Fibroblast of lung (primary cell): ENCODE measurements at regions not wholly inside any gene's neighbourhood (a gene's known extent, or its start where the extent isn't known, plus 50 kb on each side); places are given as distances from the start of the nearest gene placed in this dataset.

Experiments used
- DNase-seq, 2 donors: peaks; one replicate each; pipeline versions ENCODE4 v3.0.0 to v3.0.0-alpha.2; 2010; ENCODE audit warnings: low read depth in 2 of 2
- H2AFZ ChIP-seq: 2 replicates; pipeline ENCODE4 v1.5.1; 2012; ENCODE audit warnings: low read length, control low read depth, inconsistent platforms
- H3K27ac ChIP-seq: 2 replicates; pipeline ENCODE4 v1.5.1; 2011; ENCODE audit warnings: low read length, control low read depth; ENCODE audit not compliant: insufficient read depth
- H3K27me3 ChIP-seq: 2 replicates; pipeline ENCODE4 v1.5.1; 2011; ENCODE audit warnings: mild to moderate bottlenecking, low read length; ENCODE audit not compliant: control insufficient read depth, insufficient read depth
- H3K36me3 ChIP-seq: 2 replicates; pipeline ENCODE4 v1.5.1; 2011; ENCODE audit warnings: low read length; ENCODE audit not compliant: control insufficient read depth, insufficient read depth
- H3K4me1 ChIP-seq: 2 replicates; pipeline ENCODE4 v1.5.1; 2011; ENCODE audit warnings: low read length; ENCODE audit not compliant: control insufficient read depth, insufficient read depth; ENCODE audit errors: extremely low read depth
- H3K4me2 ChIP-seq: 2 replicates; pipeline ENCODE4 v1.5.1; 2011; ENCODE audit warnings: low read length, control low read depth; ENCODE audit not compliant: insufficient read depth; ENCODE audit errors: extremely low read depth
- H3K4me3 ChIP-seq, 4 experiments: fragments of 200-600 bp in 1 of 4; sonication (generic) in 1 of 4; replicated peaks in 1 of 4; 2 replicates each; pipeline ENCODE4 v1.5.1; 2011 to 2016; ENCODE audit warnings: low read length in 4 of 4, low read depth in 3 of 4, mild to moderate bottlenecking in 3 of 4, control low read depth in 2 of 4, inconsistent platforms in 1 of 4, mixed read lengths in 1 of 4; ENCODE audit not compliant: insufficient read depth in 1 of 4; ENCODE audit errors: control extremely low read depth in 1 of 4
- H3K79me2 ChIP-seq: 2 replicates; pipeline ENCODE4 v1.5.1; 2012; ENCODE audit warnings: mild to moderate bottlenecking, low read length, inconsistent platforms; ENCODE audit not compliant: control insufficient read depth, insufficient read depth
- H3K9ac ChIP-seq: 2 replicates; pipeline ENCODE4 v1.5.1; 2011; ENCODE audit warnings: mild to moderate bottlenecking, low read length, control low read depth; ENCODE audit not compliant: insufficient read depth
- H3K9me3 ChIP-seq: 2 replicates; pipeline ENCODE4 v1.5.1; 2012; ENCODE audit warnings: low read depth, low read length; ENCODE audit not compliant: control insufficient read depth, insufficient read depth
- H4K20me1 ChIP-seq: 2 replicates; pipeline ENCODE4 v1.5.1; 2011; ENCODE audit warnings: low read length; ENCODE audit not compliant: control insufficient read depth, insufficient read depth; ENCODE audit errors: extremely low read depth
- CTCF ChIP-seq, 2 donors: IDR thresholded peaks in 1 of 2; conservative IDR thresholded peaks in 1 of 2; 1 replicate in 1 of 2; 2 replicates in 1 of 2; pipeline ENCODE4 v1.5.1; 2011 to 2012; ENCODE audit warnings: low read length in 2 of 2, control low read depth in 1 of 2, inconsistent platforms in 1 of 2, low read depth in 1 of 2, mild to moderate bottlenecking in 1 of 2
- EZH2 ChIP-seq: IDR thresholded peaks from 2 replicates; pipeline ENCODE4 v1.5.1; 2012; ENCODE audit warnings: low read length, control low read depth, mild to moderate bottlenecking; ENCODE audit errors: missing control alignments

GRCh38 chr10:1923586-1923985 is 186.3 kb upstream of the ADARB2 start:
- Histone ChIP-seq H3K4me3 (no peak overlapping the region), H3K79me2 (no peaks in the 10 kb centered on the region), H3K27ac (no peak overlapping the region), H3K9ac (no peak overlapping the region), H3K9me3 (no peaks in the 10 kb centered on the region), H4K20me1 (no peaks in the 10 kb centered on the region), H3K4me1 (no peaks in the 10 kb centered on the region), H2AFZ (no peak overlapping the region), H3K27me3 (no peaks in the 10 kb centered on the region), H3K4me2 (no peak overlapping the region), H3K36me3 (no peaks in the 10 kb centered on the region)
- DNase-seq = no peak
- TF ChIP-seq CTCF (conservative IDR thresholded peaks at IDR 0.05 in 1 of 2, IDR thresholded peaks at IDR 0.05 in 1 of 2; ENCODE audit: low read depth in 1 of 2, low read length in 2 of 2) (no peak), EZH2 (no peak)

GRCh38 chr10:1920941-1921340 is 183.6 kb upstream of the ADARB2 start:
- H3K27ac ChIP-seq = no peak overlapping the region
- no peak overlapping the region for H3K4me3 ChIP-seq
- no peaks in the 10 kb centered on the region for H3K4me1 ChIP-seq
- H3K9me3 ChIP-seq = no peaks in the 10 kb centered on the region
- no peaks in the 10 kb centered on the region for H4K20me1 ChIP-seq
- H3K36me3 ChIP-seq = no peaks in the 10 kb centered on the region
- H3K9ac ChIP-seq = no peak overlapping the region
- H3K27me3 ChIP-seq = no peaks in the 10 kb centered on the region
- H3K79me2 ChIP-seq = no peaks in the 10 kb centered on the region
- no peak for DNase-seq
- H2AFZ ChIP-seq = no peak overlapping the region
- H3K4me2 ChIP-seq = no peak overlapping the region
- no peak for TF ChIP-seq EZH2
- no peak for TF ChIP-seq CTCF (conservative IDR thresholded peaks at IDR 0.05 in 1 of 2, IDR thresholded peaks at IDR 0.05 in 1 of 2; ENCODE audit: low read depth in 1 of 2, low read length in 2 of 2)

GRCh38 chr10:1920127-1920526 is 182.8 kb upstream of the ADARB2 start:
- Histone ChIP-seq H2AFZ (no peak overlapping the region), H3K4me1 (no peaks in the 10 kb centered on the region), H3K9ac (no peak overlapping the region), H3K9me3 (no peaks in the 10 kb centered on the region), H3K4me3 (no peak overlapping the region), H3K27ac (no peak overlapping the region), H3K4me2 (no peak overlapping the region), H3K27me3 (no peaks in the 10 kb centered on the region), H4K20me1 (no peaks in the 10 kb centered on the region), H3K36me3 (no peaks in the 10 kb centered on the region), H3K79me2 (no peaks in the 10 kb centered on the region)
- no peak for DNase-seq
- TF ChIP-seq CTCF (conservative IDR thresholded peaks at IDR 0.05 in 1 of 2, IDR thresholded peaks at IDR 0.05 in 1 of 2; ENCODE audit: low read depth in 1 of 2, low read length in 2 of 2) (no peak), EZH2 (no peak)
